GM21717 (cell line): ENCODE measurements at regions not wholly inside any gene's neighbourhood (a gene's known extent, or its start where the extent isn't known, plus 50 kb on each side); places are given as distances from the start of the nearest gene placed in this dataset.

ENCODE experiments used
- ATAC-seq: cut with Tn5 transposase; IDR thresholded peaks from one replicate; pipeline ENCODE4 v1.9.1; 2021; ENCODE audit warnings: mild to moderate bottlenecking, moderate library complexity; ENCODE audit not compliant: unreplicated experiment

GRCh38 chr2:12928197-12928774 lies 211.6 kb downstream of the TRIB2 start:
- no peak for ATAC-seq

GRCh38 chr2:12928775-12929401 lies 212.2 kb downstream of the TRIB2 start:
- ATAC-seq, result no peak

- ATAC-seq, result no peak
Measured at GRCh38 chr2:12929758-12930157, 213.0 kb downstream of the TRIB2 start.

- no peak for ATAC-seq
Measured at GRCh38 chr2:12930391-12930790, 213.7 kb downstream of the TRIB2 start.

GRCh38 chr2:12931186-12931844 lies 214.6 kb downstream of the TRIB2 start:
- peak; percentile 61 for ATAC-seq

GRCh38 chr2:12932192-12932591 lies 215.5 kb downstream of the TRIB2 start:
- ATAC-seq, result no peak

- no peak for ATAC-seq
Measured at GRCh38 chr2:12934146-12934756, 217.5 kb downstream of the TRIB2 start.

GRCh38 chr2:12935222-12935621 lies 218.5 kb downstream of the TRIB2 start:
- no peak for ATAC-seq

GRCh38 chr2:12935796-12936195 lies 219.1 kb downstream of the TRIB2 start:
- no peak for ATAC-seq

- no peak for ATAC-seq
Measured at GRCh38 chr2:12941203-12941602, 224.5 kb downstream of the TRIB2 start.

GRCh38 chr2:12948231-12948960 lies 231.7 kb downstream of the TRIB2 start:
- no peak for ATAC-seq

GRCh38 chr2:12948961-12949353 lies 232.2 kb downstream of the TRIB2 start:
- ATAC-seq, result peak; percentile 94

GRCh38 chr2:12949406-12949805 lies 232.7 kb downstream of the TRIB2 start:
- ATAC-seq, result no peak

- no peak for ATAC-seq
Measured at GRCh38 chr2:12950174-12950573, 233.4 kb downstream of the TRIB2 start.

GRCh38 chr2:12950957-12951656 lies 234.4 kb downstream of the TRIB2 start:
- ATAC-seq, result no peak

- ATAC-seq, result no peak
Measured at GRCh38 chr2:12951657-12951973, 234.9 kb downstream of the TRIB2 start.

GRCh38 chr2:12953596-12953995 lies 236.9 kb downstream of the TRIB2 start:
- no peak for ATAC-seq

GRCh38 chr2:12955864-12956263 lies 239.1 kb downstream of the TRIB2 start:
- no peak for ATAC-seq

GRCh38 chr2:12957251-12957650 lies 240.5 kb downstream of the TRIB2 start:
- no peak for ATAC-seq

GRCh38 chr2:12959935-12960334 lies 243.2 kb downstream of the TRIB2 start:
- no peak for ATAC-seq

GRCh38 chr2:12960671-12961070 lies 243.9 kb downstream of the TRIB2 start:
- ATAC-seq, result no peak
